ENCODE measurements at regions not wholly inside any gene's neighbourhood (a gene's known extent, or its start where the extent isn't known, plus 50 kb on each side); places are given as distances from the start of the nearest gene placed in this dataset.

DNA sequence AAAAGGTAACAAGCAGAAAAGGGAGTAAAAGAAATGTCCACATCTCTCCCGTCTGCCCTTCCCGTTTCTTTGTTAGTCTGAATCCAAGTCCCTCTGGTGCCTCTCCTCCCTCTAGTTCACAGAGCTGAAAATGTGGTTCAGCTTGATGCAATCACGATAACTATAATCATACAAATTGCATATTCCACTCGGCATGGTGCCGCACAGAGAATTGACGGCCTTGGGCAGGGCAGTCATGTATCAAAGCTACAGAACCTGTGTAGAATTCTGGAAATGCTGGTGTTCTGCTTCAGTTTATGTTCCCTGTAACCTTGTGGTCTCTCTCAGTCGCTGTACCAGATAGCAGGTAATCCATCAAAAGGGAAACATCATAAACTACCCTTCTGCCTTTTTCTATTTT is 562.9 kb upstream of the CBLB start:
- Histone ChIP-seq H3K27ac (no peak overlapping the region), H3K36me3 (ENCODE audit: control insufficient read depth, insufficient read depth, low read length) (no peaks in the 10 kb centered on the region), H3K79me2 (no peaks in the 10 kb centered on the region), H3K9ac (no peak overlapping the region), H3K4me1 (no peaks in the 10 kb centered on the region), H2AFZ (no peak overlapping the region), H3K27me3 (ENCODE audit: control insufficient read depth, insufficient read depth, low read length) (no peaks in the 10 kb centered on the region), H3K9me3 (ENCODE audit: control insufficient read depth, low read length) (no peaks in the 10 kb centered on the region), H3K4me2 (ENCODE audit: low read length) (no peak overlapping the region), H3K4me3 (ENCODE audit: low read depth, low read length) (no peak overlapping the region)
- TF ChIP-seq, protein P1, sequence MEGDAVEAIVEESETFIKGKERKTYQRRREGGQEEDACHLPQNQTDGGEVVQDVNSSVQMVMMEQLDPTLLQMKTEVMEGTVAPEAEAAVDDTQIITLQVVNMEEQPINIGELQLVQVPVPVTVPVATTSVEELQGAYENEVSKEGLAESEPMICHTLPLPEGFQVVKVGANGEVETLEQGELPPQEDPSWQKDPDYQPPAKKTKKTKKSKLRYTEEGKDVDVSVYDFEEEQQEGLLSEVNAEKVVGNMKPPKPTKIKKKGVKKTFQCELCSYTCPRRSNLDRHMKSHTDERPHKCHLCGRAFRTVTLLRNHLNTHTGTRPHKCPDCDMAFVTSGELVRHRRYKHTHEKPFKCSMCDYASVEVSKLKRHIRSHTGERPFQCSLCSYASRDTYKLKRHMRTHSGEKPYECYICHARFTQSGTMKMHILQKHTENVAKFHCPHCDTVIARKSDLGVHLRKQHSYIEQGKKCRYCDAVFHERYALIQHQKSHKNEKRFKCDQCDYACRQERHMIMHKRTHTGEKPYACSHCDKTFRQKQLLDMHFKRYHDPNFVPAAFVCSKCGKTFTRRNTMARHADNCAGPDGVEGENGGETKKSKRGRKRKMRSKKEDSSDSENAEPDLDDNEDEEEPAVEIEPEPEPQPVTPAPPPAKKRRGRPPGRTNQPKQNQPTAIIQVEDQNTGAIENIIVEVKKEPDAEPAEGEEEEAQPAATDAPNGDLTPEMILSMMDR (IDR thresholded peaks at IDR 0.05) = no peak

DNA sequence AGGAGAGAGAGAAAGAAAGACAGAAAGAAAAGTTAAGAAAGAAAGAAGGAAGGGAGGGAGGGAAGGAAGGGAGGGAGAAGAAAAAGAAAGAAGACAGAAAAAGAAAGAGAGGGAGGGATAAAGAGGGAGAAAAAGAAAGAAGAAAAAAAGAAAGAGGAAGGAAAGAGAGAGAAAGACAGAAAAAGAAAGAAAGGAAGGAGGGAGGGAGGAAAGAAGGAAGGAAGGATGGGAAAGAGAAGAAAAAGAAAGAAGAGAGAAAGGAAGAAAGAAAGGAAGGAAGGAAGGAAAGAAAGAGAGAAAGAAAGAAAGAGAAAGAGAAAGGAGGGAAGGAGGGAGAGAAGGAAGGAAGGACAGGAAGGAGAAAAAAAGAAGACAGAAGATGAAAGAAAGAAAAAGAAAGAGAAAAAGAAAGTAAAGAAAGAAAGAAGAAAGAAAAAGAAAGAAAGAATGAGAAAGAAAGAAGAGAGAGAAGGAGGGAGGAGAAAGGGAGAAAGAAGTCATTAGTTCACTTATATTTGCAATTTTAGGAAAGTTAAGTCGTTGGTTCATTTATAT is 567.2 kb upstream of the CBLB start:
- Histone ChIP-seq H3K27me3 (ENCODE audit: control insufficient read depth, insufficient read depth, low read length) (no peaks in the 10 kb centered on the region), H3K27ac (no peak overlapping the region), H3K4me2 (ENCODE audit: low read length) (no peak overlapping the region), H3K9me3 (ENCODE audit: control insufficient read depth, low read length) (no peaks in the 10 kb centered on the region), H3K79me2 (no peaks in the 10 kb centered on the region), H3K9ac (no peak overlapping the region), H3K4me3 (ENCODE audit: low read depth, low read length) (no peak overlapping the region), H3K4me1 (no peaks in the 10 kb centered on the region), H3K36me3 (ENCODE audit: control insufficient read depth, insufficient read depth, low read length) (no peaks in the 10 kb centered on the region), H2AFZ (no peak overlapping the region)
- TF ChIP-seq, protein P1 (IDR thresholded peaks at IDR 0.05) = no peak

- Histone ChIP-seq H3K9me3 (ENCODE audit: control insufficient read depth, low read length) (no peaks in the 10 kb centered on the region), H3K4me1 (no peaks in the 10 kb centered on the region), H3K79me2 (no peaks in the 10 kb centered on the region), H3K27ac (no peak overlapping the region), H3K4me2 (ENCODE audit: low read length) (no peak overlapping the region), H3K4me3 (ENCODE audit: low read depth, low read length) (no peak overlapping the region), H3K36me3 (ENCODE audit: control insufficient read depth, insufficient read depth, low read length) (no peaks in the 10 kb centered on the region), H3K9ac (no peak overlapping the region), H2AFZ (no peak overlapping the region), H3K27me3 (ENCODE audit: control insufficient read depth, insufficient read depth, low read length) (no peaks in the 10 kb centered on the region)
- TF ChIP-seq, protein P1 (IDR thresholded peaks at IDR 0.05) = no peak
These were observed 570.1 kb upstream of the CBLB start for GRCh38 chr3:106438887-106439286.

DNA sequence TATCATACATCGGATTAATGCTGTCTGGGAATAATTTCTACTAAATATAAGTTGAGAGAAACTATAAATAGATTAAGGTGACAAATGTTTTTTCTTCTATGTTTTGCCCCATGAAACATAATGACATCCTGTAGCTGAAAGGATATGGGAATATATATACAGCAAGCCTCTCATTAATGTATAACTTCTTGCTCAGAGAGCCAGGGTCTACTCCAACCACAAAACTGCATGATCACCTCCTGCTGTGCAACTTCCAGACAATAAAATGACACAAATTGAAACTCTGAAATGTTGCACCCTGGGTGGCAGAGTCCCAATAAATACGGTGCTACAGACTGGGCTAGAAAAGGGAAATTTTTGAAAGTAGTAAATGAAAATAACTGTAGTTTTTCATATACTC is 571.9 kb upstream of the CBLB start:
- H3K36me3 ChIP-seq (ENCODE audit: control insufficient read depth, insufficient read depth, low read length) = no peaks in the 10 kb centered on the region
- no peaks in the 10 kb centered on the region for H3K9me3 ChIP-seq (ENCODE audit: control insufficient read depth, low read length)
- no peaks in the 10 kb centered on the region for H3K4me1 ChIP-seq
- no peaks in the 10 kb centered on the region for H3K79me2 ChIP-seq
- TF ChIP-seq, protein P1 (IDR thresholded peaks at IDR 0.05) = no peak
- no peak overlapping the region for H3K27ac ChIP-seq
- no peak overlapping the region for H3K4me2 ChIP-seq (ENCODE audit: low read length)
- no peak overlapping the region for H2AFZ ChIP-seq
- H3K4me3 ChIP-seq (ENCODE audit: low read depth, low read length) = no peak overlapping the region
- no peak overlapping the region for H3K9ac ChIP-seq
- H3K27me3 ChIP-seq (ENCODE audit: control insufficient read depth, insufficient read depth, low read length) = no peaks in the 10 kb centered on the region

DNA sequence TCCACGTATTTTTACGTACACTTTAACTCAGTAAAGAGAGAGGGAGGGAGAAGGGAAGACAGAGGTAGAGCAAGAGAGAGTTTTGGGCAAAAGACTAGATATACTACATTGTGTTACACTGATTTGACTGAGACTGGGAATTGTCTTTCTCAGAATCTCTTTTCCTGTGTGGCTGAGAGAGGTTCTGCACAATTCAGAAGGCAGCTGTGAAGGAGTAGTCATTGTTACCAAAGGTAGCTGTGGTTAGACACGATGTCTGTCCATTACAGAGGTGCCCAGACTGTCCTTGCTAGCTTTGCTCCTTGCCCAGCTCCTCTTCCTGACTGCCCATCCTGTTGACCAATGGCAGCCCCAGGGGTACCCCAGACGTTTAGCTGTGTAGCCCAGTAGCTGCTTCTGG is 577.5 kb upstream of the CBLB start:
- Histone ChIP-seq H3K9ac (no peak overlapping the region), H3K4me1 (no peaks in the 10 kb centered on the region), H3K36me3 (ENCODE audit: control insufficient read depth, insufficient read depth, low read length) (no peaks in the 10 kb centered on the region), H3K79me2 (no peaks in the 10 kb centered on the region), H3K27me3 (ENCODE audit: control insufficient read depth, insufficient read depth, low read length) (no peaks in the 10 kb centered on the region), H3K27ac (no peak overlapping the region), H3K4me3 (ENCODE audit: low read depth, low read length) (no peak overlapping the region), H2AFZ (no peak overlapping the region), H3K9me3 (ENCODE audit: control insufficient read depth, low read length) (no peaks in the 10 kb centered on the region), H3K4me2 (ENCODE audit: low read length) (no peak overlapping the region)
- TF ChIP-seq, protein P1 (IDR thresholded peaks at IDR 0.05) = no peak

Measured in parathyroid adenoma (tissue), 2 donors.